ENCODE measurements at regions not wholly inside any gene's neighbourhood (a gene's known extent, or its start where the extent isn't known, plus 50 kb on each side); places are given as distances from the start of the nearest gene placed in this dataset.

GRCh38 chr20:52631469-52631868, 340.7 kb upstream of the TSHZ2 start:
- Histone ChIP-seq H3K23me2 (ENCODE audit: low read depth, low read length) (no peaks in the 10 kb centered on the region), H4K8ac (ENCODE audit: extremely low read depth, insufficient read depth, low read length) (no peak overlapping the region), H3K4me3 (ENCODE audit: extremely low read depth in 1 of 4, insufficient read depth in 2 of 4, low read depth in 3 of 4, low read length in 4 of 4) (no peak overlapping the region), H3K9me3 (ENCODE audit: insufficient read depth in 2 of 2, low read depth in 1 of 2, low read length in 1 of 2) (no peaks in the 10 kb centered on the region; a peak in 1 of 4 replicates), H2BK5ac (ENCODE audit: low read depth, low read length) (no peak overlapping the region), H3K79me1 (ENCODE audit: low read depth, low read length) (no peaks in the 10 kb centered on the region), H3K4me2 (ENCODE audit: insufficient read depth in 1 of 2, low read depth in 2 of 2, low read length in 2 of 2) (no peak overlapping the region), H3K27ac (ENCODE audit: low read depth, low read length) (no peak overlapping the region), H2BK12ac (ENCODE audit: low read depth, low read length) (no peak overlapping the region), H3K9ac (replicated peaks in 1 of 4; ENCODE audit: extremely low read depth in 1 of 4, low read depth in 3 of 4, low read length in 3 of 4) (no peak overlapping the region), H2BK120ac (replicated peaks; ENCODE audit: low read depth, low read length) (no peak overlapping the region), H3K56ac (replicated peaks; ENCODE audit: insufficient read length, low read depth, low read length) (no peak overlapping the region), H3K27me3 (replicated peaks in 1 of 4; ENCODE audit: control insufficient read depth in 3 of 4, extremely low read depth in 1 of 4, insufficient read depth in 3 of 4, low read length in 3 of 4) (no peaks in the 10 kb centered on the region), H3K4ac (replicated peaks; ENCODE audit: insufficient read length, low read depth, low read length) (no peak overlapping the region), H4K91ac (replicated peaks; ENCODE audit: insufficient read length, low read length) (no peak overlapping the region), H2AFZ (ENCODE audit: low read length) (no peak overlapping the region), H3K23ac (ENCODE audit: insufficient read length) (no peak overlapping the region), H2BK20ac (ENCODE audit: low read length) (no peak overlapping the region), H3K14ac (ENCODE audit: insufficient read length) (no peak overlapping the region), H4K20me1 (replicated peaks in 1 of 2; ENCODE audit: control insufficient read depth in 1 of 2, insufficient read depth in 2 of 2, low read length in 2 of 2) (no peaks in the 10 kb centered on the region), H2BK15ac (ENCODE audit: low read length) (no peak overlapping the region), H3K36me3 (ENCODE audit: control insufficient read depth in 2 of 4, insufficient read depth in 4 of 4, low read length in 3 of 4) (no peaks in the 10 kb centered on the region), H3K79me2 (ENCODE audit: control insufficient read depth in 1 of 2, insufficient read depth in 2 of 2, low read length in 2 of 2) (no peaks in the 10 kb centered on the region), H2AK5ac (ENCODE audit: low read depth, low read length) (no peak overlapping the region), H3K18ac (ENCODE audit: extremely low read depth, low read length) (no peak overlapping the region), H4K5ac (ENCODE audit: insufficient read length, low read depth, low read length) (no peak overlapping the region), H3K4me1 (replicated peaks in 1 of 4; ENCODE audit: control insufficient read depth in 3 of 4, insufficient read depth in 4 of 4, low read length in 3 of 4) (no peaks in the 10 kb centered on the region)
- ChIA-PET POLR2A (ENCODE audit: partially characterized antibody) (no interaction called here), CTCF (ENCODE audit: partially characterized antibody) (interaction anchor here (1.2 to 1.9 kb wide), 3 partner anchors 8 to 318 kb away, joined by 3 to 7 read pairs (median 4); no protein-coding TSS in a partner anchor)
- TF ChIP-seq SIRT6 (IDR thresholded peaks at IDR 0.05; ENCODE audit: low read length) = no peak
- no peak for TF ChIP-seq POU5F1 (IDR thresholded peaks at IDR 0.05; ENCODE audit: low read depth, low read length)
- TF ChIP-seq PHF8 (conservative IDR thresholded peaks at IDR 0.05; ENCODE audit: low read depth, low read length) = no peak
- no peak for TF ChIP-seq TBP (IDR thresholded peaks at IDR 0.05; ENCODE audit: low read depth, low read length)
- no peak for TF ChIP-seq ATF2 (IDR thresholded peaks at IDR 0.05; ENCODE audit: low read length)
- TF ChIP-seq E2F6 (IDR thresholded peaks at IDR 0.05) = no peak
- 75% methylated on average over 4 of the region's 4 CpGs; no CpG with 5 or more reads in 1 of the 2 experiments for WGBS, 2 experiments (ENCODE audit: extremely low coverage in 1 of 2, insufficient coverage in 1 of 2, insufficient read length in 1 of 2, insufficient replicate concordance in 2 of 2, low coverage in 1 of 2, low lambda C conversion rate in 2 of 2, missing lambda C conversion rate in 1 of 2)
- FAIRE-seq (no peak), DNase-seq (ENCODE audit: low read depth in 1 of 2, low spot score in 2 of 2) (no peak)

Data from H1 (cell line).